MM.1S (cell line): ENCODE measurements at regions not wholly inside any gene's neighbourhood (a gene's known extent, or its start where the extent isn't known, plus 50 kb on each side); places are given as distances from the start of the nearest gene placed in this dataset.

Experiments used
- DNase-seq: peaks from one replicate; pipeline ENCODE4 v3.0.0-alpha.2; 2015
- H2AFZ ChIP-seq: fragments of 300-600 bp; sonication (generic); 2 replicates; pipeline ENCODE4 v1.6.0; 2016; ENCODE audit warnings: antibody characterized with exemption, low read length
- H3F3A ChIP-seq: fragments of 300-600 bp; sonication (generic); 2 replicates; pipeline ENCODE4 v1.6.1; 2016; ENCODE audit warnings: mild to moderate bottlenecking, antibody characterized with exemption, low read length, moderate library complexity, mixed read lengths; ENCODE audit not compliant: insufficient read depth
- H3K27ac ChIP-seq: fragments of 300-600 bp; sonication (generic); 2 replicates; pipeline ENCODE4 v1.5.1; 2016; ENCODE audit warnings: mild to moderate bottlenecking, low read length
- H3K27me3 ChIP-seq: fragments of 300-600 bp; sonication (generic); replicated peaks from 2 replicates; pipeline ENCODE4 v1.6.0; 2016; ENCODE audit warnings: low read length; ENCODE audit not compliant: insufficient read depth
- H3K36me3 ChIP-seq: fragments of 300-600 bp; sonication (generic); replicated peaks from 2 replicates; pipeline ENCODE4 v1.6.1; 2016; ENCODE audit warnings: mild to moderate bottlenecking, low read length, mixed read lengths; ENCODE audit not compliant: insufficient read depth
- H3K4me1 ChIP-seq: fragments of 300-600 bp; sonication (generic); 2 replicates; pipeline ENCODE4 v1.6.1; 2016; ENCODE audit warnings: low read length, mixed read lengths
- H3K4me2 ChIP-seq: fragments of 300-600 bp; sonication (generic); 2 replicates; pipeline ENCODE4 v1.6.0; 2016; ENCODE audit warnings: low read depth, low read length
- H3K4me3 ChIP-seq: fragments of 300-600 bp; sonication (generic); 2 replicates; pipeline ENCODE4 v1.5.1; 2016; ENCODE audit warnings: low read length, mixed read lengths
- H3K79me2 ChIP-seq: fragments of 300-600 bp; sonication (generic); 2 replicates; pipeline ENCODE4 v1.6.1; 2016; ENCODE audit warnings: mixed run types, low read length, mixed read lengths
- H3K9ac ChIP-seq: fragments of 300-600 bp; sonication (generic); 2 replicates; pipeline ENCODE4 v1.6.1; 2016; ENCODE audit warnings: low read length, mixed read lengths
- H3K9me2 ChIP-seq: fragments of 300-600 bp; sonication (generic); replicated peaks from 2 replicates; pipeline ENCODE4 v1.6.1; 2016; ENCODE audit warnings: mild to moderate bottlenecking, low read length, mixed read lengths; ENCODE audit not compliant: insufficient read depth
- H3K9me3 ChIP-seq: fragments of 300-600 bp; sonication (generic); replicated peaks from 2 replicates; pipeline ENCODE4 v1.6.1; 2016; ENCODE audit warnings: mild to moderate bottlenecking, low read length, mixed read lengths; ENCODE audit not compliant: insufficient read depth
- H4K20me1 ChIP-seq: fragments of 300-600 bp; sonication (generic); 2 replicates; pipeline ENCODE4 v1.6.1; 2016; ENCODE audit warnings: mild to moderate bottlenecking, low read length, moderate library complexity, mixed read lengths; ENCODE audit not compliant: insufficient read depth
- CTCF ChIP-seq: fragments of 300-600 bp; sonication (generic); IDR thresholded peaks from 2 replicates; pipeline ENCODE4 v1.5.1; 2016; ENCODE audit warnings: antibody characterized with exemption, low read length, mixed read lengths
- EZH2 ChIP-seq: fragments of 300-600 bp; sonication (generic); optimal IDR thresholded peaks from 2 replicates; pipeline ENCODE3; 2017; ENCODE audit warnings: low read depth, mild to moderate bottlenecking, antibody characterized with exemption, low read length, mixed read lengths
- EZH2phosphoT487 ChIP-seq: fragments of 300-600 bp; sonication (generic); IDR thresholded peaks from 2 replicates; pipeline ENCODE4 v1.6.1; 2018; ENCODE audit warnings: antibody characterized with exemption, low read length

GRCh38 chr20:40181676-40182075, 507.4 kb downstream of the MAFB start:
- H3K4me3 ChIP-seq: no peak overlapping the region
- no peaks in the 10 kb centered on the region for H3K9me3 ChIP-seq
- TF ChIP-seq CTCF (no peak), EZH2 (no peak), EZH2phosphoT487 (no peak)
- H3K27me3 ChIP-seq: no peaks in the 10 kb centered on the region
- no peak for DNase-seq
- no peak overlapping the region for H3K27ac ChIP-seq
- H4K20me1 ChIP-seq: no peaks in the 10 kb centered on the region
- no peaks in the 10 kb centered on the region for H3K79me2 ChIP-seq
- no peak overlapping the region for H3K9ac ChIP-seq
- no peak overlapping the region for H3K4me2 ChIP-seq
- H2AFZ ChIP-seq: no peak overlapping the region
- no peaks in the 10 kb centered on the region for H3K9me2 ChIP-seq
- no peaks in the 10 kb centered on the region for H3K4me1 ChIP-seq
- no peaks in the 10 kb centered on the region for H3K36me3 ChIP-seq
- no peaks in the 10 kb centered on the region for H3F3A ChIP-seq

- Histone ChIP-seq H3K9me2 (no peaks in the 10 kb centered on the region; the same call in 1 of the 2 replicates), H3K79me2 (no peaks in the 10 kb centered on the region), H3K4me2 (no peak overlapping the region), H3K9me3 (no peaks in the 10 kb centered on the region), H3K9ac (no peak overlapping the region), H3K4me3 (no peak overlapping the region), H3K36me3 (no peaks in the 10 kb centered on the region), H2AFZ (no peak overlapping the region), H3F3A (no peaks in the 10 kb centered on the region), H4K20me1 (no peaks in the 10 kb centered on the region), H3K27me3 (no peaks in the 10 kb centered on the region), H3K27ac (no peak overlapping the region), H3K4me1 (no peaks in the 10 kb centered on the region)
- no peak for DNase-seq
- TF ChIP-seq CTCF (no peak), EZH2phosphoT487 (no peak), EZH2 (no peak)
Measured at GRCh38 chr20:40176098-40176841, 512.8 kb downstream of the MAFB start.

- no peaks in the 10 kb centered on the region for H3K27me3 ChIP-seq
- no peak overlapping the region for H3K9ac ChIP-seq
- no peaks in the 10 kb centered on the region for H3K36me3 ChIP-seq
- no peak overlapping the region for H2AFZ ChIP-seq
- H3K4me3 ChIP-seq: no peak overlapping the region
- TF ChIP-seq EZH2 (no peak), CTCF (no peak), EZH2phosphoT487 (no peak)
- H3K79me2 ChIP-seq: no peaks in the 10 kb centered on the region
- no peaks in the 10 kb centered on the region for H3K9me3 ChIP-seq
- H3K27ac ChIP-seq: no peak overlapping the region
- DNase-seq: no peak
- H3K4me2 ChIP-seq: no peak overlapping the region
- H3F3A ChIP-seq: no peaks in the 10 kb centered on the region
- no peaks in the 10 kb centered on the region; the same call in 1 of the 2 replicates for H3K9me2 ChIP-seq
- no peaks in the 10 kb centered on the region for H4K20me1 ChIP-seq
- no peaks in the 10 kb centered on the region for H3K4me1 ChIP-seq
Measured at GRCh38 chr20:40175296-40175695, 513.7 kb downstream of the MAFB start.
